Sigmoid colon (tissue), 4 donors: ENCODE measurements at regions not wholly inside any gene's neighbourhood (a gene's known extent, or its start where the extent isn't known, plus 50 kb on each side); places are given as distances from the start of the nearest gene placed in this dataset.

ENCODE experiments used
- CTCF ChIP-seq, 4 experiments: fragments of 450-650 bp in 3 of 4; fragments of 200-600 bp in 1 of 4; IDR thresholded peaks; one replicate each; pipeline ENCODE4 v1.5.1; 2016 to 2019; ENCODE audit warnings: antibody characterized with exemption in 4 of 4, mild to moderate bottlenecking in 3 of 4, moderate library complexity in 2 of 4
- POLR2A ChIP-seq, 2 donors: fragments of 450-650 bp; IDR thresholded peaks; one replicate each; pipeline ENCODE4 v1.6.1; 2016; ENCODE audit warnings: antibody characterized with exemption in 2 of 2, mild to moderate bottlenecking in 2 of 2, moderate library complexity in 2 of 2
- POLR2AphosphoS5 ChIP-seq, 4 donors: sonication (generic); formaldehyde crosslinking; IDR thresholded peaks; one replicate each; pipeline ENCODE4 v1.6.1; 2017; ENCODE audit warnings: antibody characterized with exemption in 4 of 4

DNA sequence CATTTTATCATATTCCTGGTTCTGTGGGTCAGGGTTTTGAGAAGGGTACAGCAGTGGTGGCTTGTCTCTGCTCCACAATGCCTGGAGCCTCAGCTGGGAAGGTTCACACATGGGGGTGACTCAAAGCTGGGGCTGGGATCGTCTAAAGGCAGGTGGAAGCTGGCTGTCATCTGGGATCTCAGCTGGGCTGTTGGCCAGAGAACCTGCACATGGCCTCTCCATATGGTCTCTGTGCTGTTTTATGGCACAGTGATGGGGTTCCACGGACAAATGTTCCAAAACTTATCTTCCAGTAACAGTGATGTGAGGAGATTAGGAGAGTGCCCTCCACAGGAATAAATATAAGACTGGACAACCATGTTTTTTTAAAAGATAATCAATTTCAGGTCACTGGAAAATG is 191.4 kb downstream of the SS18 start:
- TF ChIP-seq CTCF (IDR thresholded peaks at IDR 0.05) (no peak), POLR2AphosphoS5 (IDR thresholded peaks at IDR 0.05) (no peak), POLR2A (IDR thresholded peaks at IDR 0.05) (no peak)
